Kidney capillary endothelial cell (primary cell): ENCODE measurements at regions not wholly inside any gene's neighbourhood (a gene's known extent, or its start where the extent isn't known, plus 50 kb on each side); places are given as distances from the start of the nearest gene placed in this dataset.

ENCODE experiments used
- DNase-seq: peaks from one replicate; pipeline ENCODE4 v3.0.0-alpha.2; 2018; ENCODE audit warnings: low spot score

DNA sequence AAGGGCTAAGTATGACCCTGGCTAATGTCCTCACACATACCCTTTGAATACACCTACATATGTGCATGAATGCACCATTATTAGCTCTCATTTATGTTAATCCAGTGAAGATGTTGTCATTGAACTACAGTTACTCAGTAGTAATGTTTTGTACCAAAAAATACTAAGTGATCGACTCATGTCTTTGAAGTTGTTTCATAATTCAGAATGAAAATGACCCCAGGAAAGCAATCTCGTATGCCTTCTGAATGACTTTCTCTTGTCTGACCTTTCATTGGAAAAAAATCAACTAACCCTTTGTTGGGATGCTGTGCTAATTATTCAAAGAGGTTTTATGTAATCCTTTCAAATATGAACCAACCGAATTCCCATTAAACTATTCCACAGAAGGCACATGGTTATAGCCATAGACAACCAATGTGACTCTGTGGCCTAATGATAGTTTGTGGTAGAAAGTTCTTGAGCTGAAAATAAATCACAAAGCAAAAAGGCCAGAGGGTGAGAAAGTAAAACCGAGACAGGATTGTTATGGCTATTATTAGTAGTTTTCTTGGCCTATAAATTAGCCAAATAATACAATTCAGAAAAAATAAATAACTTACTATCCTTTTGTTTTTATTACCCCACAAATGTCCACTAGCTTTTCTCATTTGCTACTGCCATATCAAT is 86.8 kb upstream of the STARD13 start:
- DNase-seq: no peak

DNA sequence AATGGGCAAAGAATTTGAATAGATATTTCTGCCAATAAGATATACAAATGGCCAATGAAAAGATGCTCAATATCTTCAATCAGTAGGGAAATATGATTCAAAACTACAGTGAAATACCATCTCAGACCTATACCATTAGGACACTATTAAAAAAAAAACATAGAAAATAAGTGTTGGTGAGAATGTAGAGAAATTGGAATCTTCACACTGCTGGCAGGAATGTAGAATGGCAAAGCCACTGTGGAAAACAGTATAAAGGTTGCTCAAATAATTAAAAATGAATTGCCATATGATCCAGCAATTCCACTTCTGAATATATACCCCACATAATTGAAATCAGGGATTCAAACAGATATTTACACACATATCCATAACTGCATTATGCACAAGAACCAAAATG is 88.1 kb upstream of the STARD13 start:
- DNase-seq: no peak

DNA sequence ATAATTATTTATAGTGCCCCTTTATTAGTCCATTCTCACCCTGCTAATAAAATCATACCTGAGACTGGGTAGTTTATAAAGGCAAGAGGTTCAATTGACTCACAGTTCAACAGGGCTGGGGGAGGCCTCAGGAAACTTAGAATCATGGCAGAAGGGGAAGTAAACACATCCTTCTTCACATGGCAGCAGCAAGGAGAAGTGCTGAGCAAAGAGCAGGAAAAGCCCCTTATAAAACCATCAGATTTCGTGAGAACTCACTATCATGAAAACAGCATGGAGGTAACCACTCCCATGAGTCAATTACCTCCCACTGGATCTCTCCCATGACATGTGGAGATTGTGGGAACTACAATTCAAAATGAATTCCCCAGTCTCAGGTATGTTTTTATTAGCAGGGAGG is 89.9 kb upstream of the STARD13 start:
- no peak for DNase-seq

DNA sequence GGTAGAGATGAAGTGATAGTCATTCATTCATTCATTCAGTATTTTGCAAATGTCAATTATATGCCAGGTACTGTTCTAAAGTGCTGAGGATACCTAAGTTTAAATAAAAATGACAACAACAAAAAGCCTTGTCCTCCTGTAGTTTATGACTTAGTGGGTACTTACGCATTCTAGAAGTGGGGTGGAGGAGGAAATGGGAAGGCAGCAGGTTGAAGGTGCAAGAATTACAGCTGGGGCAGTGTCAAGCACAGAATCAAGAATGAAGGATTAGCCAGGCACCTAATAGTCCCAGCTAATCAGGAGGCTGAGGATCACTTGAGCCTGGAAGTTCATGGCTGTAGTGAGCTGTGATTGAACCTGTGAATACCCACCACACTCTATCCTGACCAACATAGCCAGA is 90.7 kb upstream of the STARD13 start:
- no peak for DNase-seq

DNA sequence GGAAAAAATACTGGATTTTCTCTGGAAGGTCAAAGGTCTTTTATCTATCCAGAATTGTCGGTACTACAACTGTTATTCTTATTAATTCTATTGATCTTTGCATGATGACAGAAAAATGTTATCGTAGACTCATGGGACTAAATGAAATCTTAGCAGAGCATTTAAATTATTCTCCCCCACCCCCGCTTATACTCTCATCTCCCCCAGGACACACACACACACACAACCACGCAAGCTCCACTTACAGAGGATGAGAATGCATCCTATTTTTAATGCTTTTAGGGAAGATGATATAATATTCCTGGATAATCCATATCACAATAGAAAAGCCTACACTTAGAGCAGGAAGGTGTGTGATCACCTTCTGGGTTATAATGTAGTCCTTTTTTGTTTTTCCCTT is 91.9 kb upstream of the STARD13 start:
- DNase-seq: no peak

DNA sequence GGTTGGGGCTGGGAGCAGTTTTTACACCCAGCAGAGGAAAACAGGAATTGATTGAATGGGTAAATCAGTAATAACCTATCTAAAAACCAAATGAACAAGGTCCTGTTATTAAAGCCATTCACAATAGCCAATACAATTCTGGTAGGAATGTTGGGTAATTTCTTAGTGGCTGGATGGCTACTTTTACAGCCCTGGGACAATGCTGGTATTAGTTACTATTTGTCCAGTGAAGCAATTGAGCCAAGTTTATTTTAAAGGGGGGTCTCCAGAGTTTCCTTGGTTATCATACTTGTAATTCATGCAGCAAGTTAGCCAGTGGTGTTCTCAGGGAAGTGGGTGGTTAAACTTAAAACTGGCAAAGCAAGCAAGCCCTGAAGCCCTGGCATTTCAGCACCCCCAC is 92.3 kb upstream of the STARD13 start:
- DNase-seq: no peak

DNA sequence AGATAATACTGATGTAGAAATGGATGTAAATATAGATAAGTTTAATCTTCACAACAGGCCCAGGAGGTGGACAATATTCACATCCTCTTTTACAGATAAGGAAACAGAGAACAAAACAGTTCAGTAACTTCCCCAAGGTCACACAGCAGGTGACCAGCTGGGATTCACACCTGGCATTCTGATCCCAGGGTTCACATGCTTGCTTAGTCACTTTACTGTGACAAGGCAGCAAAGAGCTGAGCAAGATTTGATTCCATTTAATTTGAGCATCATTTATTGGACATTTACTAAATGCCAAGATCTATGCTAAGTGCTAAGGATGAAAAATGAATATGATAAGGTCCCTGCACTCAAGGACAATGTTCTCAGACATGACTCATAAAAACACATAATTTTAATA is 94.1 kb upstream of the STARD13 start:
- no peak for DNase-seq

DNA sequence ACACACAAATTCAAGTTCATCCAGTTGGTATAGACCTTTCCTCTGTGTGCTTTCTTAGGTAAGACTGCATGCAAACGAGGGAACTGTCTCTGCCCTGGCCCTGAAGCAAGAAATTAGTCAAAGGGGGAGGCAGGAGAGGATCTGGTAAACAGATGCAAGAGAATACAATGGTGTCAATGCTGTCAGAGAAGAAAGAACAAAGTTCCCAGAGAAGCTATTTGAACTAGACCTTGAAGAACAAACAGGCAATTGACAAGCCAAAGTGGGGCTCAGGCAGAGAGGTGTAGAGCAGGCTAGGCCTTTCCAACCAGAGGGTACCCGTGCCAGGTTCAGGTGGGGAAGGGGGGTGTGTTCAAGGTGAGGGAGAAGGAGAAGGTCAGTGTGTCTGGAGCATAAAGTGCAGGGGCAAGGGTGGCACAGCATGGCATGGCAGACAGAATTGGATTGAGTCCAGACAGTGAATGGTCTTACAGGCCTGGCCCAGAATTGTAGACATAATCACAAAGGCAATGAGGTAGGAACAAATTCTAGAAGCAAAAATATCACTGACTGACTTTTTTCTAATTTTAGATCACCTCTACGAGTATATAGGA is 95.0 kb upstream of the STARD13 start:
- DNase-seq: no peak

DNA sequence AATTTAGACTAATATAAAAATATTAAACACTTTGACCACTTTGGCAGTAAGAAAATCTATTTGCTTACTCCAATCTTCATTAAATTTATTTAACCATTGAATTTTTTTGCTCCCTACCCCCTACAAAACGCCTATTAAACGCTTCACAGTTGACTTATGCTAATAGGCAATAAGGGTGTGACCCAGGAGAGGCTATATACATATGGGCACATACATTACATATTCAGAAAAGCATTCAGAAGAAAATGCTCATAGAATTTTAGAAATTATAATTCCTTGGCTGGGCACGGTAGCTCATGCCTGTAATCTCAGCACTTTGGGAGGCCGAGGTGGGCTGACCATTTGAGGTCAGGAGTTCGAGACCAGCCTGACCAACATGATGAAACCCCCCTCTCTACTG is 95.6 kb upstream of the STARD13 start:
- no peak for DNase-seq

DNA sequence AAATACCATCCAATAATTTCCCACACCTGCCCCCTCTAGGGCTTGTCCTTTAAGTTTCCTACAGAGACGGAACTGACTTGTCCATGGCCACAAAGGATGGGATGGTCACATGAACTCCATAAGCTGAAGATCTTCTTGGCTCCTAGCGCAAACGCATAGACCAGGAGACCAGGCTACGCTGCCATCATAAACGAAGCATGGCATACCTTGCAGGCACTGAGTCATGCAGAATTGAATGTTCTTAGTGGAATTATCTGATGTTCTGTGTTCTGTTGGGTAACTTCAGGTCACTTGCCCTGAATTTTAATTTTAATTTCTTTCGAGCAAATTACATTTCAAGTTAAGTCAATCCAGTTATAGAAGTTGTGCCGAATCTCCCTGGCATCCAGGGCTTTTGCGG is 96.4 kb upstream of the STARD13 start:
- no peak for DNase-seq

DNA sequence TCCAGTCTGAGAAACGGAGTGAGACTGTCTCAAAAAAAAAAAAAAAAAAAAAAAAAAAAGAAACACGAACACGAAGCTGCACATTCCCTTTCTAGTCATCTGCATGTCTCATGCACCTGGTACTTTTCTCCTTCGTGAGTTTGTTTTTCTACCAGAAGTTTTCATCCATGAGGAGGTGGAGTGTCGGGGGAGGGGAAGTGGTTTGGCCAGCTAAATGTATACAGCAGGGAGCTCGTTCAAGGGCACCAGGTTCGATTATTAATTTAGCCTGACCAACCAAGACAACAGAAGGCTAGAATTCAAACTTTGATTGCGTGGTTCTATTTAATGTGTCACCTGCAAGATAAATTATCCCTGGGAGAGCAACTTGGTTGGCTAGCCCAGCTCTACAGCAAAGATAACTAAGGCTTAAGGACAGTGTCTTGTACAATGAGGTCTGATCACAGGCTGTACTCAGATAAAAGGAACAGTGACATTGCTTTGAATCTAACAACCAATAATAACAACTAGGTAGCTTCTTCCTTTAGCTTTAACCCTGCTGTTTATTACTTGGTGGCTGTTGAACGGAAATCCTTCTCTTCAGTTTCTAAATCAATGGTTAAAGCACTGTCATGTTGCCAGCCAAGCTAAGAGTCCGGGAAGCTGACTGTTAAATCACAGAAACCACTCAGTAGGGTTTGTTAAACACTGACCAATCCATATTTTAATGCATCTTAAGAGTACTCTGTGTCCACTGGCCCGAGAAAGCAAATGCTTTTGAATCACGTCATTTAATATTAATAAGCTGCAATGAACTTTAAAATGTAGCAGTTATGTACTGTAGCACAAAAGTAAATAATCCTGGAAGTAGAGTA is 98.4 kb upstream of the STARD13 start:
- no peak for DNase-seq

DNA sequence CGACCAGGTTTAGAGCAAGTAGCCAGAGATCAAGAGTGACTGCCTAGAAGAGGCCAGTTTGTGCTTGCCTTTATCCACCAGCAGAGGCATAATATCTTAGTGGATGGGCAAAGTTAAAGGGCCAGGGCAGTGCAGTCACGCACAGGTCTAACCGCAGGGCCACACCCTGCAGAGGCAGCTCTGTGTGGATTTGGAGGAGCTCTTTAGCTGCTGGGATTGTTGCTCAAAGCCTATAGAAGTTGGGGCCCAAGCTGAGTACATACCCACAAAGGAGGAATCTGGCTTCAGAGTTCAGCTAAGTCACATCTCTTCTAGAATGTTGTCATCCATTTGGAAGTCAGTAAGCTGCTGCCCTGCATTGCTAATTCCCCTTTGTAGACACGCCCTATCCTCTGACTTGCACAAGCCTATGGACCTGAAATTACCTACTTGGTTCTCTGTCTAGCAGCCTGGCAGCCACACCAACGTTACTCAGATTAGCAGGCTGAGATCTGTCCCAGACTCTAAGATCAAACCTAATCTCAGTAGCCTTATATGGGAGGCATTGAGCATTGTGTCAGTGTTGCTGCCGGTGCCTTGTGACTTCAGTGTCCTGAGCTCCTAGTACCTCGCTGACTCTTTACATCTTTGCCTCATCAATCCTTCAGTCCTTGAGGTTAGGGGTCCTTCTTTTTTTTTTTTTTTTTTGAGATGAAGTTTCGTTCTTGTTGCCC is 102.9 kb upstream of the STARD13 start:
- DNase-seq: no peak

DNA sequence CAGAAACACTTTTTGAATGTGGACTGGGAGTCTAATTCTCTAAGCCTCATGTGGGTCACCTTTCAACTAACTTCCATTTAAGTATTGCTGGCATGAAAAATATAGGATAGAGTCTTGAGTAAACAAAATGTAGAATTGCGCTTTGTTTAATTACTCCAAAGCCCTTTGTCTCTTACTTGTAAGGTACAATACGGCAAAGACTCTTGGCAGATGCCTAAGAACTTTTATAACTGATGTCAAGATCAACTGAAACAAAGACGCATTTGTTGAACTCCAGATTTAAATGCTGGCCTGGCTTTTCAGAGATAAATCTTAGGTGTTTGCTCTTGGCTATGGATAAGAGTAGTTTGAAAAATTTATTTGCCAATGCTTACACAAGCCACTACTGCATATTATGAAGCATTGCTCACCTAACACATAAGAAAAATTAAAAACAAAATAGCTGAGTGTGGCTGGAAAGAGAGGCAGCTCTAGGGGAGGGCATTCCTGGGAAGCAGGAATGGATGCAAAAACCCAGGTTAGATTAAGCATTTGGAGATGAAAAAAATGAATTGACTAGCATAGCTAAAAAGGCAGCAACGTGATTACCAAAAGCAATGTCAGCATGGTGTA is 107.3 kb upstream of the STARD13 start:
- no peak for DNase-seq

DNA sequence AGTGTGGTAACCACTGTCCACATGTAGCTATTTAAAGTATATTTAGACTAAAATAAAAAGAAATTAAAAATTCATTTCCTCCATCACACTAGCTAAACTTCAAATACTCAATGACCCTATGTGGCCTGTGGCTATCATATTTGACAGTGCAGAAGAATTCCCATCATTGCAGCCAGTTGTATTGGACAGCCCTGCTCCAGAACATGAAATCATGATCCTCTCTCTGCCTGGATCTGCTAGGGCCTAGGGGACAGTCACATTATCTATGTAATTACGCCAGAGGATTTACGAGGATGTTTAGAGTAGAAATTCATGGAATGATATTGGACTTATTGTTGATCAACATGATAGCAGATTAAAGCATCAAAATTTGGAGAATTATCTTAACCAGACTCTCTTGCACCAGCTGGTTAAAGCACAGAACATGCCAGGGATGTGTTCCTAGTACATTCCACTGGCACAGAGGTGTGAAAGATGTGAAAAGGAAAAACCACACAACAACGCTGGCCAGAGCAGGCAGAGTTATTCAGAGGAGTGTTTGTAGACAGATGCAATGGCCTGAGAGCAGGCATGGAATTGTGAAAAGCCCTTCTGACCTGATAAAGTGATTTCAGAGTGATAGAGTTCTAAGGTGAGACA is 108.9 kb upstream of the STARD13 start:
- no peak for DNase-seq

DNA sequence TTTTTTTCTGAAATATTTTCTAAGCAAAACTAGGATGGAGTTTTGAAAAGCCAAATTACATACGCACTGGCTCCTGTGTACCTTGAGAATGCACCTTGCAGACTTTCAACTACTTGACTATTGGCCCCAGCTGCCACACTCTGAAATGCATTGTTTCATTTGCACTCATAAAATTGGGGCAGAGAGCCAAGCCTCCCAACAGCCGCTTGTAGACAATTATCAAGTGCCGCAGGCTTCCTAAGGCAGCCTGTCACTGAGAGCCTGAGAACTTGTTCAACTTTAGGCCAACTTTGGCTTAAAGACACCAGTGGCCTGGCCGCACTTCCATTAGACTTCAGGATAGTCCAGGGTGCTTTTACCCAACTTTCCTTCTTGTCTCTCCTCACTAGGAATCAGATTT is 115.7 kb upstream of the STARD13 start:
- no peak for DNase-seq

DNA sequence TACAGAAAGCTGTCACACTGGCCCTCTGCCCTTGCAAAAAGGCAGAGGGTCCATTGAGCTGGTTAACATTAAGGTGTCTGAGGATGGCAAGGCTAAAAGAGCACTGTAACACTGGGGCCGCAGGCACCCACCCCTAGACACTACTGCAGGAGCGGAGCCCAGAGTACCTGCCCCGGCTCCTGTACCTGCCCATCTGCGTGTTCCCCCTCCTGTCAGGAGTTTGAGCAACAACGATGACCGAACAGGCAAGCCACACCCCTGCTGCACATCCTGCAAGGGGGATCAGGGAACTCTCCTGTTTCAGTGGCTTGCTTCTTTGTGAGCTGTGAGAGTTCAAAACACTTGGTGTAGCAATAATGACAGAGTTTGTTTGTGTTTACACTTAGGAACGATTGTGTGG is 117.4 kb upstream of the STARD13 start:
- no peak for DNase-seq

DNA sequence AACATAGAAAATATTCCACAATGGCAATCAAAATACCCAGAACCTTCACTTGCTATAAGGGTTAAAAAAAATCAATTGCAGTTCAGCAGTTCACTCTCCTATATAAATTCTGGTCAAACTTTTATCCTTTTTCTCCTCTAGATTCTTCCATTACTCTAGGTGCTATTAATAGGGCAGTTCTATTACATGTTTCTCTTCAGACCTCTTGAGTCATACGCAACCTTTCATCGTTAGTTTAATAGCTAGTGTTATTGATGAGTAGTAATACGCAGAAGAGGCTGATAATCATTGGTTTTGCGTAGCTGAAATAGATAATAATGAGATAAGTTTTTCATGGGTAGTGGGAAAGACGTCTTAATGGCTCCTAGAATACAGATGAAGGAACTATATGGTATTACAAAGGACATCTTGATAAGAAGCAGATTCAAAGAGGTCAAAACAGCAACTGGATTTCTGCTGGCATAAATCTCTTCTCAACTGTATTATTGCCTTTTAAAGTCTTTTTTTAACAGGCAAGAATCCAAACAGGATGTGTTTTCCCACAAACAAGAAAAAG is 118.3 kb upstream of the STARD13 start:
- no peak for DNase-seq

DNA sequence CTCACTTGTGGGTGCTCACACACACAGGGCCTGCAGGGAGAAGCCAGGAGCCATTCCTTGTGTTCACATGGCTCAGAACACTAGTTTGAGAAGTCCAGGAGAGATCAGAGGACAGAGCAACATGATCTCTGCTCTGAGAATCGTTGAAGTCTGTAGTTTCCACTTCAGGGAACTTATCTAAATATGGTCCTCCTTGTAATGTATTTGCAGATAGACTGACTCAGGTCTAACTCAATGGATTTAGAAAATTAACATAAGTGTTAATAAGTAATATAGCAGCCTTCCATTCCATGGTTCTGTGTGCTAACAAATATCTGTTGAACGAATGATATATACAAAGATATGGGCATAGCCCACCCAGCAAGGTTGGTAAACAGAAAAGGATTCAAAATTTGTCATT is 119.8 kb upstream of the STARD13 start:
- no peak for DNase-seq

DNA sequence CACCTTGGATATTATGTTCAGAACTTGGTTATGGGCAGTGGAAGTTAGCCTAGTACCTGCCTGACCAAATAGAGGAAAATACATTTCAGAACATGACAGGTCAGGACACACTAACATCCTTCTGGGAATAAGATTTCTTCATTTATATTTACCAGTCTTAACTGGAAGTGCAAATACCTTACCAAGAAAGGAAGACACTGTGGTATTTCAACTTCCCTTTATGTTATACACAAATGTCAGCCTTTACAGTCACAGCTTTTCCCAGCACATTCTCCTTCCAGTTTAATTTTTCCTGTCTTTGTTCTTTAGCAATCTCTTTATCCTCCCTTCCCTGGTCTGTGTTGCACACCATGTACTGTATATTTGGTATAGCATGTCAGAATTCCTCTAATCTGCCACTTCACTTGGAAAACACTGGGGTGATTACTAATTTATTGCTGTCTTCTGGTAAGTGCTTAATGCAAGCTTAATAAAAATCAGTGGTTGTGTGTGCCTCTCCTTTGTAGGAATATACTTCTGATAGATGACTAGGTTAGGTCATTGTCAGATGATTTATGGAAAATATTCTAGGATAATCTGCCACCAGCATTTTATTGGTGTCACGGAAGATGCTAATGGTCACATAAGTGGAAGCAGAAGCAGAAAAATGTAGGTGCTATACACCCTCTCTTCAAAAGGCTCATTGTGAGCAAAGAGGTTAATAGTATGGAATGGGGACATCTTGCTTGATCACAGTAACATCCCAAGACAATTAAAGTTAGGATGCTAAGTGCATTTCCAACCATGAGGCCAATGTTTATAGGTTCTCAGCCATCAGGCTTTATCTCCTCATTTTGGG is 124.3 kb upstream of the STARD13 start:
- no peak for DNase-seq

DNA sequence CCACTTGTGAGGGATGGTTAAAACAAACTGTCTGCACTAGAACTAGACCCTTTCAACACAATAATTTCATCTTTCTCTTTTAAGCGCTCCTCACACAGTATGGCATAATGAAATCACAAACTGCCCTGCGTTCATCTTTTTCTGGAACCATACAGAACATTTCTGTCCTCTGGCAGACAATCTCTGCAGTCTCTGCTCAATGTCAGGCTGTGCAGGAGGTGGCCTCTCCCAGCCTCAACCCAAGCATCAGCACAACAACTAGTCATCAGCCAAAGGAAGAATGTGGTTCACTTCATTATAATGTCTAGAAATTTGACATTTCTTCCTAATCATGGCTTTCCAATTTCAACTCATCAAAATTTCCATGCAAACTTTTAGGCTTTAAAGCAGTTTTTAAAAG is 125.1 kb upstream of the STARD13 start:
- DNase-seq: no peak

DNA sequence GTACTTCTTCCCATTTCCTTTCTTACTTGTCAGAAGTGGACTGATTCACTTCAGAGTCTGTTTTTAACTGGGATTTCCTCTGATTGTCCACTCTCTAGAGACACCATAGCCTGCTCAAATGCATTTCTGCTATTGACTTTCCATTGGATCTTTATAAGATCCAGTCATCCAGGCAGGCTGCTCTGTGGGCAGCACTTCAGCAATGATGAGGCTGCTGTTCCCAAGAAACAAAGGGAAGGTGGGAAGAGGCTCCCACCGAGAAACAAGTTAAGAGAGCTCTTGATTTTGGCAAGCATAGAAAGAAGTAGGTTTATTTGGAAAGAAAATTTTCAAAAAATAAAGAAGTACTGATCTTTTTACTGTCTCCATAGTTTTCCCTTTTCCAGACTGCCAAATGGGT is 125.8 kb upstream of the STARD13 start:
- DNase-seq: peak; percentile 25
